ENCODE measurements at regions not wholly inside any gene's neighbourhood (a gene's known extent, or its start where the extent isn't known, plus 50 kb on each side); places are given as distances from the start of the nearest gene placed in this dataset.

DNA sequence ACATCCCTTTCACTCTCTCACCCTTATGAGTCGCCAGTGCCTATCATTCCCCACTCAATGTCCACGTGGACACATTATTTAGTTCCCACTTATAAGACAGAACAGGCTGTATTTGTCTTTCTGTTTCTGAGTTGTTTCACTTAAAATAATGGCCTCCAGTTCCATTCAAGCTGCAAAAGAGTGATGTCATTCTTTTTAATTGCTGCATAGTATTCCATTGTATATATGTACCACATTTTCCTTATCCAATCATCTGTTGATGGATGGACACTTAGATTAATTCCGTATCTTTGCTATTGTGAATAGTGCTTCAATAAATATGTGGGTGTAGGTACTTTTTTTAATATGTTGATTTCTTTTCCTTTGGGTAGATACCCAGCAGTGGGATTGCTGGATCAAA, 79.1 kb downstream of the ZNF365 start:
- no peak for DNase-seq (ENCODE audit: low read depth)

DNA sequence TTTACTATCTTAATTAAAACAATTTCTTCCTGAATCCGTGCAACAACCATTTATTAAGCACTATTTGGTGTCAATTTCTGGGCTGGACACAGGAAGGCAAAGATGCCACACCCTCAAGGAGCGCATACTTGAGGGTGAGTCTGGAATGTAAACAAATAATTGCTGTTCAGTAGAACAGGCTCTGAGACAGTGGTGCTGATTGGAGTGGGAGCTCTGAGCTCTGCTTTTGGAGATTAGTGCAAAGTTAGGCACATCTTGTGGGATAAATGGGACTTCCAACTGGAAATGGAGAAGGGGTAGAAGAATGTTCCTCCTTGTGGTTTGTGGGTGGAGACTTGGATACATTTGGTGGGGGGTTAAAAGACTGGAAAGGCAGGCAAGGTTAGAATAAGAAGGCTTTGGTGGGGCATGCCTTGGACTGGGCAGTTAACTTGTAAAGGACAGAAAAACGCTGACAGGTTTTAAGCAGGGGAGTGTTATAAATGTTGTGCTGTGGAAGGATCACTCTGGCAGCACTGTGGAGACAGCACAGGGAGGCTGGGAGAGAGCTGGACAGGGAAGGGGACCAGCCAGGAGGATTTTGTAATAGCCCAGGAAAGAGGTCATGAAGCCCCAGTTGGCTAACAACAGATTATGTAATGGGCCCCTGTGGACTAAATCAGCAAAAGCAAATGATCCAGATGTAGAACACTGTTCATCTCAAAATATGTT, 80.7 kb downstream of the ZNF365 start:
- DNase-seq (ENCODE audit: low read depth) = no peak

DNA sequence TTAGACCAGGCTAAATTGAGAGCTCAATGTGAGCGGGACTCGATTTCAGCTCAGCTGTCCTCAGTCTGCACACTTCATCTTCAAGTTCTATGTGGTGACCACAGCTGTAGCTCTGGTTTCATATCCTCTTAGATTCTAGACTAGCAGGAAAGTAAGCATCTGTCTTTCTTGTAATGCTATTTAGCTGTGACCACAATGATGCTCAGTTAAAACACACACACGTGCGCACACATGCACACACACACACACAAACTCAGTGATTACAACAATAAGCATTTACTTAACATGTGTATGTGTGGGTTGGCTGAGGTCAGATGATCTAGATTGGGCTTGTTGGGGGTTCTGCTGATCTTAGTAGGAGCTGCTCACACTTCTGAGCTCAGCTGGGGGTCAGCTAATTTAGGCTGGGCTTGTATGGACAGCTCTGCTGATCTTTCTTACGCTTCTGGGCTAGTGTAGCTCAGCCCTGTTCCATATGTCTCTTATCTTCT, 82.5 kb downstream of the ZNF365 start:
- DNase-seq (ENCODE audit: low read depth) = no peak

DNA sequence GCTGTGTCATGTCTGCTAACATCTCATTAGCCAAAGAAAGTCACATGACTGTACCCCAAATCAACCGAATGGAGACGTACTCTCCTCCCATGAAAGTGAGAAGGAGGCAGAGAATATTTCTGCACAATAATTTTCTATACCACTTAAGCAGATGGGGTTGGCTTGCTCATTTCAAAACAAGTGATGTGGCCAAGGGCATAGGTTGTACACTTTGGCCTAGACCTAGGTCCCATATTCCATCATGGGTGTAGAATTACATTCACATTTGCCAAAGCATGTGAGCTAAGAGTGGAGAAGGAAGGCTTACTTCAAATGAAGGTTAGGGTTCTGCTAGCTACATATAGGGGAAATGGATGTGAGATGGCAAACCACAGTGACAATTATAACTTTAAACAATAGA, 83.0 kb downstream of the ZNF365 start:
- DNase-seq (ENCODE audit: low read depth) = no peak

GRCh38 chr10:62457598-62457997, 83.4 kb downstream of the ZNF365 start:
- no peak for DNase-seq (ENCODE audit: low read depth)

GRCh38 chr10:62459072-62459471, 84.9 kb downstream of the ZNF365 start:
- DNase-seq (ENCODE audit: low read depth) = no peak

DNA sequence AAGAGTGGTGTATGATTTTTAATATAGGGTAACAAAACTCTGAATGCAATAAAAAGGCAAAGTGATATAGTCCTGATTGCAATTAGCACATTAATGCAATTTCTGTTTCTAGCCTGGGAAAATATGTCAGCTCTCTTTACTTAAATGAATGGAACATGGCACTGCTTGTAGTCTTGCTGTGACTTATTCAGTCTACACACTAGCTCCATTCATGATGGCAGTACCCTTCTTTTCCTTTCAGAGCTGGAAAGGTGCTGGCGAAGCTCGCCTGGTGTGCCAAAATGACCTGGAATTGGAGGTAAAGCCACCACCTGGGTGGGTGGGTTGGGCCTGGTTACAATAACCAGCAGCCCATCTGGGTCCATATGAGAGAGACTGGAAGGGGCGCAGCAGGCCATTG, 85.3 kb downstream of the ZNF365 start:
- no peak for DNase-seq (ENCODE audit: low read depth)

DNA sequence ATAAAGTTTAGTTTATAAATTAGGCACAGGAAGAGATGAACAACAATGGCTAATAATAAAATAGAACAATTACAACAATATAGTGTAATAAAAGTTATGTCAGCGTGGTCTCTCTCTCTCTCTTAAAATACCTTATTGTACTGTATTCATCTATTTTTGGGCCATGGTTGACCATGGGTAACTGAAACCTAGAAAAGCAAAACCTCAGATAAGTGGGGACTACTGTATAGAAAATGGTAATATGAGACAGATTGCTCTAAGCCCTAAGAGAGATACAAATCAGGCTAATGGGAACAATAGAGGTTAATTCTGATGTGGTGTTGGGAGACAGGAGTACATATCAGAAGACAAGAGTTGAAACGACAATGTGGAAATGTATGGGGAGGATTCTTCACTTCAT, 86.2 kb downstream of the ZNF365 start:
- no peak for DNase-seq (ENCODE audit: low read depth)

DNA sequence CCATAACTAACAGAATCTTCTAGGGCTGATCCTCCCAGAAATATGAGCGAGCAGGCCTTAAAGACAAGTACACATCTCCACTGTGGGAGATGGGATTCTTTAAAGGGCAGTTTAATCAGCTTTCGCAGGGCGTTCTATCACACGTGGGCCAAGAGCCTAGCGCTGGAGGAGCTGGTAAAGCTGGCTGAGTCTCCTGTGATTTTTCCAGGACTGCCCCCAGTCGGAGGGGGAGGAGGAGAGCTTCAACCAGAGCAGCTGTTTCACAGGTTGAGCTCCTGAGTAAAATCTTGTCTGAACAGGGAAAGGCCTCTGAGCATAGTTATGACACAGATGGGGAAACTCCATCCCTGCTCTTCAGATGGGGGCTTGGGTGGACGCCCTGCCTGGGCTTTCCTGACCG, 87.0 kb downstream of the ZNF365 start:
- DNase-seq (ENCODE audit: low read depth) = no peak

- DNase-seq (ENCODE audit: low read depth) = no peak
Observed at GRCh38 chr10:62462461-62462860, 88.3 kb downstream of the ZNF365 start.

- DNase-seq (ENCODE audit: low read depth) = no peak
Observed at GRCh38 chr10:62463364-62463763, 89.2 kb downstream of the ZNF365 start.

DNA sequence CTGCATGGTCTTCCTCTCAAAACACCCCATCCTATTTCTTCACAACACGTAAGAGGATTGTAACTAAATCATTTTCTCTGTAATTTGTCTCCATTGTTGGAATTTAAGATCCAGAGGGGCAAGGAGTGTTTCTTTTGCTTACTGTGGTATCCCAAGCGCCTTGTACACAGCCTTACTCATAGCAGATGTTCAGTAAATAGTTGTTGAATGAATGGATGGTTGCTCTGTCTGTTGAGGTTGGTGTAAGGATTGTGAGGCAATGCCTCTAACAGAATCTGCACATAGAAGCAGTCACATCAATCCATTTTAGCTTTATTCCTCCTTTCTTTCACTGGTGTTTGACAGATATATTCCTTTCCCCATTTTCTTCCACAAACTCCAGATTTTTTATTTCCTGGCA, 90.1 kb downstream of the ZNF365 start:
- DNase-seq (ENCODE audit: low read depth) = no peak

GRCh38 chr10:62466590-62466989, 92.4 kb downstream of the ZNF365 start:
- DNase-seq (ENCODE audit: low read depth) = no peak

GRCh38 chr10:62467527-62467926, 93.4 kb downstream of the ZNF365 start:
- no peak for DNase-seq (ENCODE audit: low read depth)

DNA sequence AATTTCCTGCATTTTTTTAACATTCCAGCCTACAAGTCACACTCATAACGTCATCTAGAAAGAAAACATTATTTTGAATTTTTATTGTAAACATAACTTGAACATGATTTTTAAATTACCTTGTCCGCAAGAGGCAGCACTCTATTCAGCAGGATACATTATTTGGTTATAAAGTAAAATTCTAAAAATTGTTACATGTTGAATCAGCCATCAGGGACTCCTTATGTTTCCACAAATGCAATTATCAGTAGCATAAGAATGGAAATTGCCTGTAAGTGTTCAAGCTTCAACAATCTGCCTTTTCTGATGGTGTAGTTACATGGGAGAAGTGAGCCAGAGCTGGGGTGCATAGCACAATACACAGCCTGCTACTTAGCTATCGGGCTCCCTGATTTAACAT, 97.5 kb downstream of the ZNF365 start:
- no peak for DNase-seq (ENCODE audit: low read depth)

- DNase-seq (ENCODE audit: low read depth) = no peak
Observed at GRCh38 chr10:62473241-62473640, 99.1 kb downstream of the ZNF365 start.

- DNase-seq (ENCODE audit: low read depth) = no peak
Observed at GRCh38 chr10:62475551-62475950, 101.4 kb downstream of the ZNF365 start.

- DNase-seq (ENCODE audit: low read depth) = no peak
Observed at GRCh38 chr10:62479523-62479922, 105.4 kb downstream of the ZNF365 start.

DNA sequence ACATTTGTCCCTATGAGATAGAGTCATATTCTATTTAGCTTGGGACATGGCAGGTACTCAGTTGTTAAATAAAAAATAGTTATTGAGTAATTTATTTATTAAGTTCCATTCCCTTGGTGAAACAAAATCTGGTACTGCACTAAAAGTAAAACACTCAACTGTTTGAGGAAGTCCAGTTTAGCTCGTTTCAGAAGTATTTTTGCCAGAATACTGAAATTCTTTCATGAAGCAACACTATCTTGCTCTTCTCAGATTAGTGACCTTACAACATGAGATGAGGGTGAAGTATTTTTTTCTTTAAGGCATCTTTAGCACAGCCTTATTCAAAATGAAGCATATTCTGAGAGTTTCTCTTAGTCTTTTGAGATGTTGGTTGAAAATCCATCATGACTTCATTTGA, 106.0 kb downstream of the ZNF365 start:
- DNase-seq (ENCODE audit: low read depth) = no peak

GRCh38 chr10:62482581-62482980, 108.4 kb downstream of the ZNF365 start:
- DNase-seq (ENCODE audit: low read depth) = no peak

GRCh38 chr10:62491597-62491996, 117.4 kb downstream of the ZNF365 start:
- DNase-seq (ENCODE audit: low read depth) = no peak

DNA sequence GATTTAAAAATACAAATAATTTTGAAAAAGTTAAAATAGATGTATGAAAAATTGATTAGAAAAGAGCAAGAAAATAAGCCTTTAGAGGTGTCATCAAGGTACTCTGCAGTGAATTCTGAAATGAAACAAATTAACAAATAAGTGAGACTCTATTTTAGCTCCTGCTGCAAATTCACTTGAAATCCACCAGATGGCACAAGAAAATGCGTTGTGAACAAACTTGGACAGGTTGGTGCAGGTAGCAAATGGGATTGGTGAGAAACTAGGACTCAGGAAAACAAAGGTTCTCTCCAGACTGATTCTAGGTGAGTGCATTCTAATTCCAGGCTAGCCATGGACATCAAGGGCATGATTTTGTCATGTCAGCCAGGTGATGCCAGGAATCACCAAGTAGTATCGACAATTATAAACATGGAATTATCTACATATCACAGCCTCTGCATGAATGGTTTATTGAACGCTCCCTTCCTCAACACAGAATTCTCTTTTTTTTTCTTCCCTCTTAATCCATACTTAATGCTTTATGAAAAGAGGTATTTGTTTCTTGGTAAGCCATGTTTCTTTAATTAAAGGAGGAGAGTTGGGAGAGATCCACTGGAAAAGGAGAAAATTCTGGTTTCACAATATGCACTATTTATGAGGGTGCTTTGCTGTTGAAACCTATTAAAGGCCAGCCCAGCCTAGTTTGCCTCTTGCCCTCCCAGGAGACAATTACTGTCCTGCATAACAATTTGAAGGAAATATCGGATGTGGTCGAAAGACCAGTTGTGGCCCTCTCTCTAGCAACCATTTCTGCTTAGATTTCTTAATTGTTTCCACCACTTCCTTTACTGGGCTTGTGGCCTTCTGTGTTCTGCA, 118.1 kb downstream of the ZNF365 start:
- no peak for DNase-seq (ENCODE audit: low read depth)

GRCh38 chr10:62492870-62493180, 118.7 kb downstream of the ZNF365 start:
- DNase-seq (ENCODE audit: low read depth) = no peak

GRCh38 chr10:62496925-62497324, 122.8 kb downstream of the ZNF365 start:
- no peak for DNase-seq (ENCODE audit: low read depth)
